HG02623 (cell line): ENCODE measurements at regions not wholly inside any gene's neighbourhood (a gene's known extent, or its start where the extent isn't known, plus 50 kb on each side); places are given as distances from the start of the nearest gene placed in this dataset.

Experiments used
- ATAC-seq: cut with Tn5 transposase; IDR thresholded peaks from one replicate; pipeline ENCODE4 v1.9.1; 2021; ENCODE audit warnings: moderate library complexity; ENCODE audit not compliant: unreplicated experiment

- ATAC-seq, result no peak
These were observed 67.2 kb upstream of the SNX9 start for GRCh38 chr6:157755746-157756411.

- no peak for ATAC-seq
These were observed 66.2 kb upstream of the SNX9 start for GRCh38 chr6:157756708-157757429.

GRCh38 chr6:157757430-157758403 lies 65.3 kb upstream of the SNX9 start:
- no peak for ATAC-seq

GRCh38 chr6:157758516-157759023 lies 64.5 kb upstream of the SNX9 start:
- no peak for ATAC-seq

DNA sequence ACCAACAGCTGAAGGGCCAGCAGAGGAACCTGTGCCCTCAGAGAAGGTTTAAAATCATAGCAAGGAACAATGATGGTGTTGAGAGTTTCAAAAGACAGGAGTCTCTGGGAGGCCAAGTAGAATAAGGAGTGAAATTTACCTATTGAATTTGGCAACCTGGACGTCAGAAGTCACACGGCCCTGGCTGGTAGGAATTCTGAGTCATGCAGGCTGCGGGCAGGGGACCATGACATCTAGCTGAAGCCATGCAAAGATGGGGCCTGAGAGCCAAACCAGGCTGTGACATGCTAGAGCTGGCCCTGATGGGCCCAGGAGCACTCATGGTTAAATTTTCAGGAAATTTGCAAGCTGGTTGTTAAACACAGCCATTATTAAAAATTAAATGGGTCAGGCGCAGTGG lies 64.0 kb upstream of the SNX9 start:
- no peak for ATAC-seq

GRCh38 chr6:157760137-157760536 lies 62.9 kb upstream of the SNX9 start:
- ATAC-seq, result no peak

DNA sequence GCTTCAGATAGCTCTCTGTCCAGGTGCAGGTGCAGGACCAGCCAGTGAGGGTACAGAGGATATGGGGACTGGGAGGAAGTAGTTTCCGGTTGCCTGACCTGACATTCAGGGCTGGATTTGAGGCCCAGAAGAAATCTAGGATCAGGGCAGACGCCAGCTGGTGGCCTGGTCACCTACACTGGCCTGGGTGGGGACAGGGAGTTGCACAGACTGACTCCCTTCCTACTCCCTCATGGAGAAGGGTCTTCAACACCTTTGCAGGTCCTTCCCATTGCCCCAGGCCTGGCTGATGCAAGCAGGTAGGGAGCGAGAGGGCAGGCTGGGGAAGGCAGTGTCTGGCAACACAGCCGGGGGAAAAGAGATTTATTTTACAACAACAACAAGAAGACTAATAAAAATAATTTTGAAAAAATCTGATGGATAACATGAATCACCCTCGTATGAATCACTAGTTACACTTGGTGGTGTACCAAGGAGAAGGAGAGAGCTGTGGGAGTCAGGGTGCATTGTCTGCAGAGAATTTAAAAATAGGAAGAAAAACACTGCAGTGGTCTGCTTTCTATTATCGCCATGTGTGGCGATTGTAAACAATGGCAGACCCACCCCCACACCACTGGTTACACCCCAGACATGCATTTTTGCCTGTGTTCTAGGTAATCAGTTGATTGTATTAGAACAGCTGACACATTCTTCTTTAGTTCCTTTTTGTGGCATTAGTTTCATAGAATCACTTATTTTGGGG lies 62.3 kb upstream of the SNX9 start:
- ATAC-seq, result peak; percentile 3

GRCh38 chr6:157761331-157761921 lies 61.6 kb upstream of the SNX9 start:
- peak; percentile 33 for ATAC-seq

GRCh38 chr6:157761926-157762325 lies 61.1 kb upstream of the SNX9 start:
- ATAC-seq, result no peak

DNA sequence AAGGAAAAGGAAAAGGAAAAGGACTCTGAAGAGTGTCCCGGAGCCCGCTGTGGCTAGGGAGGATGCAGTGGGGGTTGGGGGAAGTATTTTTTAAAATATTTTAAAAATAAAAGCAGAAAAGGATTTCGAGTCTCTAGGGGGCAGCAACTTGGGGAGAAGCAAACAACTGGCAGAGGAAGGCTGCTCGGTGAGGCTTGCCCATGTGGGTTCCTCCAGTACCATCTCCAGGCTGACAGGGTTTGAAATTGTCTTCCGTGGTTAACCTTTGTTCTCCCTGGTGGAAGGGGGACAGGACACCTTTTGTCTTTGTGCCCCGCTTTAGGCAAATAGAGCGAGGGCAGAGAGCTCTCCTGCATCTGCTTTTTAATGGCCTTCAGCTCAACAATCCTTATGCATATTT lies 60.4 kb upstream of the SNX9 start:
- no peak for ATAC-seq

DNA sequence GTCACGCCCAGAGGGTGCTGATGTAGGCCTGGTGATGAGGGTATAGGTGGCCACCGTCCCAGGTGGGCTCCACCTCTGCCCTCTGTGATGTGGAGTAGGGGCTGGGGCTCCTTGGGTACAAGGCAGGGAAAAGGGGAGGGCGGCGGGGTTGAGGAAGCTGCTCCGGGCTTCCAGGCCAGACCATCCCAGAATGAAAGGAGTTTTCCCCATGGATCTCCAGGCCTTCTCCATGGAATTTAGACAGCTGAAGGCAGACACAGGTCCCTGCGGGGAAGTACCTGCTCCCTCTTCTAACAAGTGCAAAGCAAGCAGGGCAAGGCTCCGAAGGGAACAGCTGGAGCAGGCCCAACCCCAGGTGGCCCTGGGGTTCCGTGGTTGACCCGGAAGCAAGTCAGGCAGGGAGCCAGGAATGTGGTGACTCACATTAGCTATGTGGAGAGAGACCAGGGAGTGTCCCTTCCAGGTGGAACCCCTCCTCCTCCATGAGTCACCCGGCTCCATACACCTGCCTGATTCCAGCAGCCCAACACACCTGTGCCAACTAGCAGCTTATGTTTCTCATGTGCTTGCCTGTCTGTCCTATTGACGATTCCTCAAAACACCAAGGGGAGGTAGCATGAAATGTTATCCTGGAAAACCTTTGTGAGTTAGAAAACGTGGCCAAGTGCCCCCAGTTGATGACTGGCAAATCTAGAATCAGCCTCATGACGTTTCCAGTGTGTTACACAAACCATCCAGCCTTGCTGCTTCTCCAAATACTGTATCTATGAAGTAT lies 59.7 kb upstream of the SNX9 start:
- no peak for ATAC-seq

GRCh38 chr6:157763904-157764177 lies 59.2 kb upstream of the SNX9 start:
- peak; percentile 25 for ATAC-seq

DNA sequence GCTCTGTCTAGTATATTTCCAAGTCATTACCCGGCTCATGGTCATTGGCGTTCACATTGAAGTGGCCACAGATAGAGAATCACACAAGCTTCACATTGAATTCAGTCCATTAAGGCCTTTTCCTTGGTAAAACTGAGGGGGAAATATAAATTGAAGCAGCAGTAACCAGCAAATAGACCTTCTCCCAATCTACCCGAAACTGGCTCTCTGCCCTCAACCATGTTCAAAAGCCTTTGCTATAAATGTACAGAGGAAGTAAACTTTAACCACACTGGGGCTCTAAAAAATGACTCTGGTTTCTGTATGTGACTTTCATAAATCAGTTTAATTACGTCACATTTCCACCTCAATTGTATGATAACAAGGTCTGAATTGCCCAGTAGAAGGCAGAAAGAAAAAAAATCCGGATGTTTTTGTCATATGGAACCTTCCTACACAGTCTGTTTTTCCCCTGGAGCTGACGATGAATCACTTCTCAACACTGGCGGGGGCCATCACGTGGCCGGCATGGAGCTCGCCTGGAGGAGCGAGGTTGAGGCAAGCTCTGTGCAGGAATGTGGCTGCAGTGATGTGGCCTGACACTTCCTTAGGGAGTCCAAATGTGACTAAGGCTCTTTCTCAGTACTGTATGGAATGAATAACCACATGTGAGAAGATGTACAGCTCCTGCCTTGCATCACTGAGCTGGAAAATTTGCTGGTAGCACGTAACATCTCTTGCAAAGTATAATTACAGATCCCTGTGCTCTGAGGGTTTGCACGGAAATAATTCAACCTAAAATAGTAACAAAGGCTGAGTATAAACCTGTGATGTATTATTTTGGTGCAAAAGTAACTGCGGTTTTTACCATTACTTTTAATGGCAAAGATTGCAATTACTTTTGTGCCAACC lies 58.6 kb upstream of the SNX9 start:
- ATAC-seq, result peak; percentile 51

GRCh38 chr6:157766901-157767774 lies 55.9 kb upstream of the SNX9 start:
- ATAC-seq, result no peak

GRCh38 chr6:157767775-157768156 lies 55.3 kb upstream of the SNX9 start:
- ATAC-seq, result no peak

GRCh38 chr6:157768304-157768703 lies 54.7 kb upstream of the SNX9 start:
- no peak for ATAC-seq

- no peak for ATAC-seq
These were observed 54.0 kb upstream of the SNX9 start for GRCh38 chr6:157768863-157769551.
